Muscle layer of duodenum (tissue), 2 donors: ENCODE measurements at regions not wholly inside any gene's neighbourhood (a gene's known extent, or its start where the extent isn't known, plus 50 kb on each side); places are given as distances from the start of the nearest gene placed in this dataset.
"Not testable (repeated sequence)": the region's sequence is repeated elsewhere in the genome, so short reads cannot be mapped to it uniquely, and the experiment has no call there.

ENCODE experiments used
- H3K27ac ChIP-seq: one replicate; pipeline ENCODE4 v1.7.0; 2013; ENCODE audit warnings: mild to moderate bottlenecking, low read length
- H3K27me3 ChIP-seq: one replicate; pipeline ENCODE4 v1.7.0; 2013; ENCODE audit warnings: low read depth, mild to moderate bottlenecking, control low read depth, low read length
- H3K36me3 ChIP-seq, 2 donors: one replicate each; pipeline ENCODE4 v1.7.0; 2013; ENCODE audit warnings: low read length in 2 of 2, control low read depth in 1 of 2, mild to moderate bottlenecking in 1 of 2; ENCODE audit not compliant: insufficient read depth in 2 of 2, control insufficient read depth in 1 of 2
- H3K4me1 ChIP-seq, 2 donors: one replicate each; pipeline ENCODE4 v1.7.0; 2013; ENCODE audit warnings: low read length in 2 of 2, mild to moderate bottlenecking in 2 of 2, control low read depth in 1 of 2, moderate library complexity in 1 of 2; ENCODE audit not compliant: insufficient read depth in 2 of 2, control insufficient read depth in 1 of 2
- H3K4me3 ChIP-seq, 2 donors: one replicate each; pipeline ENCODE4 v1.7.0; 2013; ENCODE audit warnings: low read length in 2 of 2, low read depth in 1 of 2, mild to moderate bottlenecking in 1 of 2
- H3K9me3 ChIP-seq, 2 donors: one replicate each; pipeline ENCODE4 v1.7.0; 2013; ENCODE audit warnings: low read length in 2 of 2, control low read depth in 1 of 2, mild to moderate bottlenecking in 1 of 2; ENCODE audit not compliant: control insufficient read depth in 1 of 2
- donor health status: healthy.

GRCh38 chr15:25171111-25171811 is 216.5 kb downstream of the SNRPN start:
- H3K9me3 ChIP-seq: peaks cover 4 to 54% of the 10 kb centered on the region in 2 donors
- H3K4me3 ChIP-seq: no peak overlapping the region
- no peaks in the 10 kb centered on the region for H3K36me3 ChIP-seq
- H3K27me3 ChIP-seq: no peaks in the 10 kb centered on the region
- H3K4me1 ChIP-seq: no peaks in the 10 kb centered on the region
- H3K27ac ChIP-seq: no peak overlapping the region

- no peak overlapping the region for H3K27ac ChIP-seq
- H3K4me3 ChIP-seq: no peak overlapping the region
- no peaks in the 10 kb centered on the region for H3K4me1 ChIP-seq
- no peaks in the 10 kb centered on the region for H3K27me3 ChIP-seq
- H3K9me3 ChIP-seq: peaks cover 4 to 61% of the 10 kb centered on the region in 2 donors
- no peaks in the 10 kb centered on the region for H3K36me3 ChIP-seq
These were observed 217.3 kb downstream of the SNRPN start for GRCh38 chr15:25171856-25172687.

- Histone ChIP-seq H3K36me3 (no peaks in the 10 kb centered on the region), H3K9me3 (peaks cover 4 to 67% of the 10 kb centered on the region in 2 donors), H3K27ac (no peak overlapping the region), H3K27me3 (no peaks in the 10 kb centered on the region), H3K4me1 (no peaks in the 10 kb centered on the region), H3K4me3 (peak overlapping the region in 1 of 2 donors; percentile 27)
These were observed 217.9 kb downstream of the SNRPN start for GRCh38 chr15:25172691-25173090.

DNA sequence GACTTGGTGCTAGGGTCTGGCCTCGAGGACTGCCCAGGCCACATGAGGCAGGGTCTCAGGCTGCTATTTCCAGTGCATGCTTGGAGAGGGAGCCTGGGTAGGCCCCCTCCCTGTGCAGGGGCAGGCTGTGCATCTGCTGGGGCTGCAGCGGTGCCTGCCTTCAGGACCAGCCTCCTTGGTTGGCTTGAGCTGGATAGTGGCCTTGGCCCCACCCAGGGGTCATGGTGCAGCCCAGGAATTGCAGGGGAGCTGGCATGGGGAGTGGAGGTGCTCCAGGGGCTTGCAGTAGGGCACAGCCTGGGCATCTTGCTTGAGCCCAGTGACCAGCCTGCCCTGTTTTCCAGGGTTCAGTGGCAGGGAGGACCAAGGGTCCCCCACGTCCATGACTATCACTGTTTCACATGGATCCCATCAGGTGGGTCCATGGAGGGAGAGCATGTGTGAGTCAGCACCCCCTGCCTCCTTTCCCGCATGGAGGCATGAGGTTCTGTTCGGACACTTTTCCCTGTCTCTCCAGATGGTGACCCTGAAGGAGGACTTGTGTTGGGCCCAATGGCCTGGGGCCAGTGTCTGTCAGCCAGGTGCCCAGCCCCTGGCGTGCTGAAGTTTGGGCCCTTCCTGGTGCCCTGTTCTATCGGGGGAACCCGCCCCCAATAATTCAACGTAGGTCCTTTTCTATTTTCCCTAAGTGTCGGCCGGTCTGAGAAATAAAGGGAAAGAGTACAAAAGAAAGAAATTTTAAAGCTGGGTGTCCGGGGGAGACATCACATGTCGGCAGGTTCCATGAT is 218.6 kb downstream of the SNRPN start:
- peaks cover 4 to 74% of the 10 kb centered on the region in 2 donors for H3K9me3 ChIP-seq
- no peaks in the 10 kb centered on the region for H3K36me3 ChIP-seq
- no peak overlapping the region for H3K27ac ChIP-seq
- no peaks in the 10 kb centered on the region for H3K4me1 ChIP-seq
- H3K27me3 ChIP-seq: no peaks in the 10 kb centered on the region
- H3K4me3 ChIP-seq: peak overlapping the region in 1 of 2 donors; percentile 27

GRCh38 chr15:25174149-25174548 is 219.4 kb downstream of the SNRPN start:
- peaks cover 4 to 78% of the 10 kb centered on the region in 2 donors for H3K9me3 ChIP-seq

DNA sequence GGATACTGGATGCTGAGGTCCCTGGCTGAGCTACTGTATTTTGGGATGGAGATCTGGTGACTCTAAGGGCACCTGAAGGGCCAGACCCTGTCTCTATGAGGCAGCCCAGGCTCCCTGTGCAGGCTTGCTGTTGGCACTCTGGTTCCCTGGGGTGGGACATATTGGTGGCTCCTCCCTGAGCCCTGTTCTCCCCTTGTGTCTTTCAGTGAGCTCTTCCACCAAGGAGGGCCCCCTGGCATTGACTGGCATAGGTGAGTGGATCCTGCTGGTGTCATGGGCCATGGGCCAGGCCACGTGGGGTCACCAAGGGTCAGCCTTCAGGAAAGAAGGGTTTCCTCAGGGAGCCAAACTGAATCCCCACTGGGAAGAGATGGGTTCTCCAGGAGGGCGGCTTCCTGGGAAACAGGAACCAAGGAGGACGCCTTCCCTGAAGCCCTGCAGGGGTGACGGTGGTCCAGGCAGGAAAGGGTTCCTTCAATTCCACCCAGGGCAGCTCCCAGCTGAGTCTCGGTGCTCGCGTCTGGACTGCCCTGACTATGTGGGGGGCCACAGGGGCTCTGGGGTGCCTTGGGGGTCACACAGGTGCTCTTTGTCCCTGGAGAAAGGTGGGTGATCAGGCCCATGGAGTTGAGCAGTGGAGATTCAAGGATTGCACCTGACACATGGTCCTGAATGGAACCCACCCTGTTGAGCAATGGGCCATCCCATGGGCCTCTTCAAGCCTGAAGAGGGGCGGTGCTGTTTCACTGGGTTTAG is 220.4 kb downstream of the SNRPN start:
- Histone ChIP-seq H3K9me3 (peaks cover 4 to 82% of the 10 kb centered on the region in 2 donors), H3K36me3 (no peaks in the 10 kb centered on the region), H3K4me1 (no peaks in the 10 kb centered on the region), H3K27me3 (no peaks in the 10 kb centered on the region), H3K27ac (no peak overlapping the region), H3K4me3 (peak overlapping the region in 1 of 2 donors; percentile 15)

More at GRCh38 chr15:25174149-25174548, 219.4 kb downstream of the SNRPN start:
- H3K4me1 ChIP-seq, H3K4me3 ChIP-seq, H3K27me3 ChIP-seq, H3K36me3 ChIP-seq, H3K27ac ChIP-seq: not testable (repeated sequence)

GRCh38 chr15:25175789-25176615 is 221.2 kb downstream of the SNRPN start:
- Histone ChIP-seq H3K27ac (no peak overlapping the region), H3K9me3 (peaks cover 4 to 82% of the 10 kb centered on the region in 2 donors), H3K4me3 (peak overlapping the region in 1 of 2 donors; percentile 15), H3K36me3 (no peaks in the 10 kb centered on the region), H3K4me1 (no peaks in the 10 kb centered on the region), H3K27me3 (no peaks in the 10 kb centered on the region)

GRCh38 chr15:25176616-25176923 is 221.8 kb downstream of the SNRPN start:
- H3K4me1 ChIP-seq: no peaks in the 10 kb centered on the region
- peak overlapping the region in 1 of 2 donors; percentile 15 for H3K4me3 ChIP-seq

DNA sequence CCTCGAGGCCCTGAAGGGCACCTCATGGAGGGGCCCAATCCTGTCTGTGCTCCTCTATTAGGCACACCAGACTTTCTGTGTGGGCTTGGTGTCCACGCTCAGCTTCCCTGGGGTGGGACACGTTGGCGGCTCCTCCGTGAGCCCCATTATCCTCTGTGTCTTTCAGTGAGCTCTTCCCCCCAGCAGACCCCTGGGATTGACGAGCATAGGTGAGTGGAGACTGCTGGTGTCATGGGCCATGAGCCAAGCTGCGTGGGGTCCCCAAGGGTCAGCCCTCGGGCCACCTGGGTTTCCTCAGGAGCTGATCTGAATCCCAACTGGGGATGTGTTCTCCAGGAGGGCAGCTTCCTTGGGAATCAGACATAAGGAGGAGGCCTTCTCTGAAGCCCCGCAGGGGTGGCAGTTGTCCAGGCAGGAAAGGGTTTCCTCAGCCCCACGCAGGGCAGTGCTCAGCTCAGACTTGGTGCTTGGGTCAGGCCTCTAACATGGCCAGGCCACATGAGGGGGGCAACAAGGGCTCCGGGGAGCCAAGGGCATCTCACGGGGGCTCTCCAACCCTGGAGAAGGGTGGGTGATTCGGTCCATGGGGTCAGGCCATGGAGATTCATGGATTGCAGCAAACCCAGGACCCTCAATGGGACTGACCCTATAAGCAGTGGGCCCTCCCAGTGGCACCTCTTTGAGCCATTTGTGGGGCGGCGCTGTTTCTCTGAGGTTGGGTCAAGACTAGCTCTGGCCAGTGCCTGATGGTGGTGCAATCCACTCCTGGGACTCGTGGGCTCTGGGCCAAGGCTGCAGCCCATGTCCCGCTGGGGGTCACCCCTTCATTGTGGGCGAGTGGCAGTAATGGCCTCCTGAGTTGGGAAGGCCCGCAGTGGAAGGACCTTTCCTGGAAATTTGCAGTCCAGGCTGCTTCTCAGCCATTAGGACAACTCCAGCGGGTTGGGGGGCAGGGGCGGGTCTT is 222.5 kb downstream of the SNRPN start:
- no peak overlapping the region for H3K27ac ChIP-seq
- H3K4me1 ChIP-seq: no peaks in the 10 kb centered on the region
- no peaks in the 10 kb centered on the region for H3K27me3 ChIP-seq
- H3K9me3 ChIP-seq: peaks cover 4 to 79% of the 10 kb centered on the region in 2 donors
- H3K36me3 ChIP-seq: no peaks in the 10 kb centered on the region
- H3K4me3 ChIP-seq: peak overlapping the region in 1 of 2 donors; percentile 15

More at GRCh38 chr15:25176616-25176923, 221.8 kb downstream of the SNRPN start:
- no peaks in the 10 kb centered on the region for H3K36me3 ChIP-seq
- peaks cover 4 to 82% of the 10 kb centered on the region in 2 donors for H3K9me3 ChIP-seq
- no peaks in the 10 kb centered on the region for H3K27me3 ChIP-seq
- H3K27ac ChIP-seq: no peak overlapping the region
